Neural cell (in vitro differentiated cells): ENCODE measurements at regions not wholly inside any gene's neighbourhood (a gene's known extent, or its start where the extent isn't known, plus 50 kb on each side); places are given as distances from the start of the nearest gene placed in this dataset.

Source experiments
- H2AFZ ChIP-seq: fragments of 200-600, 300-800 bp; sonication (generic), shearing (Covaris generic); 2 replicates; pipeline ENCODE4 v1.6.0; 2014; ENCODE audit warnings: low read depth, mild to moderate bottlenecking, antibody characterized with exemption, low read length, moderate library complexity
- H3F3A ChIP-seq: fragments of 200-600 bp; shearing (Covaris generic); 2 replicates; pipeline ENCODE4 v1.6.1; 2016; ENCODE audit warnings: mild to moderate bottlenecking, moderate library complexity, mixed read lengths, antibody characterized with exemption, low read length; ENCODE audit not compliant: insufficient read depth, poor library complexity, severe bottlenecking
- H3K27ac ChIP-seq: fragments of 200-600, 300-800 bp; sonication (generic), shearing (Covaris generic); 2 replicates; pipeline ENCODE4 v1.5.1; 2014; ENCODE audit warnings: mild to moderate bottlenecking, low read length, moderate library complexity
- H3K27me3 ChIP-seq: fragments of 300-800, 200-600 bp; sonication (generic), shearing (Covaris generic); 2 replicates; pipeline ENCODE4 v1.6.0; 2014; ENCODE audit warnings: mild to moderate bottlenecking, low read depth, low read length, moderate library complexity; ENCODE audit not compliant: insufficient read depth
- H3K36me3 ChIP-seq: fragments of 300-800, 200-600 bp; sonication (generic), shearing (Covaris generic); 2 replicates; pipeline ENCODE4 v1.5.1; 2014; ENCODE audit warnings: mild to moderate bottlenecking, antibody characterized with exemption, low read length, moderate library complexity; ENCODE audit not compliant: insufficient read depth
- H3K4me2 ChIP-seq: fragments of 300-800, 200-600 bp; sonication (generic), shearing (Covaris generic); 2 replicates; pipeline ENCODE4 v1.6.0; 2014; ENCODE audit warnings: mild to moderate bottlenecking, low read length
- H3K4me3 ChIP-seq: fragments of 300-800, 200-600 bp; sonication (generic), shearing (Covaris generic); 2 replicates; pipeline ENCODE4 v1.5.1; 2014; ENCODE audit warnings: mild to moderate bottlenecking, low read length, moderate library complexity
- H3K79me2 ChIP-seq: fragments of 200-600 bp; shearing (Covaris generic); replicated peaks from 2 replicates; pipeline ENCODE4 v1.6.0; 2014; ENCODE audit warnings: mild to moderate bottlenecking, low read length, moderate library complexity; ENCODE audit not compliant: insufficient read depth
- H3K9ac ChIP-seq: fragments of 300-800, 200-600 bp; sonication (generic), shearing (Covaris generic); 2 replicates; pipeline ENCODE4 v1.6.1; 2016; ENCODE audit warnings: mild to moderate bottlenecking, low read length, mixed read lengths
- H3K9me2 ChIP-seq: fragments of 200-600 bp; shearing (Covaris generic); 2 replicates; pipeline ENCODE4 v1.6.1; 2016; ENCODE audit warnings: mild to moderate bottlenecking, low read length, mixed read lengths; ENCODE audit not compliant: insufficient read depth
- H3K9me3 ChIP-seq: fragments of 200-600, 300-800 bp; sonication (generic), shearing (Covaris generic); 2 replicates; pipeline ENCODE4 v1.6.1; 2016; ENCODE audit warnings: mild to moderate bottlenecking, mixed run types, low read length, moderate library complexity, mixed read lengths
- H4K20me1 ChIP-seq: fragments of 200-600 bp; shearing (Covaris generic); 2 replicates; pipeline ENCODE4 v1.6.1; 2016; ENCODE audit warnings: mild to moderate bottlenecking, mixed run types; ENCODE audit not compliant: insufficient read depth
- EP300 ChIP-seq: fragments of 450-650 bp; conservative IDR thresholded peaks from 2 replicates; pipeline ENCODE4 v1.6.1; 2014; ENCODE audit warnings: antibody characterized with exemption, mild to moderate bottlenecking, moderate library complexity; ENCODE audit not compliant: poor library complexity, severe bottlenecking
- EZH2 ChIP-seq: fragments of 200-600, 300-800 bp; shearing (Covaris generic), sonication (generic); IDR thresholded peaks from 2 replicates; pipeline ENCODE4 v1.6.1; 2014; ENCODE audit warnings: antibody characterized with exemption, low read length, borderline replicate concordance, mild to moderate bottlenecking; ENCODE audit not compliant: insufficient read depth, poor library complexity, severe bottlenecking
- MXI1 ChIP-seq: fragments of 450-650 bp; conservative IDR thresholded peaks from 2 replicates; pipeline ENCODE4 v1.6.1; 2014; ENCODE audit warnings: antibody characterized with exemption, mild to moderate bottlenecking; ENCODE audit not compliant: poor library complexity, severe bottlenecking
- POLR2AphosphoS5 ChIP-seq: IDR thresholded peaks from 2 replicates; pipeline ENCODE4 v1.6.1; 2012
- RAD21 ChIP-seq: fragments of 450-650 bp; conservative IDR thresholded peaks from 2 replicates; pipeline ENCODE4 v1.6.1; 2014; ENCODE audit warnings: antibody characterized with exemption, mild to moderate bottlenecking, moderate library complexity
- REST ChIP-seq: IDR thresholded peaks from 2 replicates; pipeline ENCODE4 v1.6.1; 2012; ENCODE audit warnings: borderline replicate concordance
- SMC3 ChIP-seq: fragments of 450-650 bp; conservative IDR thresholded peaks from 2 replicates; pipeline ENCODE4 v1.6.1; 2014; ENCODE audit warnings: antibody characterized with exemption, mild to moderate bottlenecking, moderate library complexity; ENCODE audit not compliant: poor library complexity
- TAF1 ChIP-seq: IDR thresholded peaks from 2 replicates; pipeline ENCODE4 v1.6.1; 2012; ENCODE audit warnings: low read depth
- TF ChIP-seq, protein P1 (sequence below): fragments of 450-650 bp; IDR thresholded peaks from 2 replicates; pipeline ENCODE4 v1.5.1; 2014; ENCODE audit warnings: antibody characterized with exemption, mild to moderate bottlenecking, moderate library complexity; ENCODE audit not compliant: poor library complexity, severe bottlenecking

DNA sequence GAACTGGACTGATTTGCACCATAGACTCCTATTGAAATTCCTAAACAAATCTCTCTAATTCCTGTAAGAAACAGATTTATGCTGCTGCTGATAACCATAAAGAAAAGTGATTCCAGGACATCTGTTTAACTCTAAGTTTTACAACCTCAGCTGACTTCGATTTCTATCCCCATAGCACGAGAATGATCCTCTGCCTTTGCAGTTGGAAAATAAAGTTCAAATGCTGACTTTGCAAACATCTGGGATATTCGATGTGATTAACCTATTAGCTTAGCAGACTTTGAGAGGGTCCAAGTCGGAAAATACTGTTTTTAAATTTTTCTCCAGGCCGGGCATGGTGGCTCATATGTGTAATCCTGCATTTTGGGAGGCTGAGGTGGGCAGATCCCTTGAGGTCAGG, 247.3 kb downstream of the PSAT1 start:
- no peaks in the 10 kb centered on the region for H3F3A ChIP-seq
- TF ChIP-seq POLR2AphosphoS5 (no peak), EP300 (no peak), RAD21 (no peak), REST (no peak), MXI1 (no peak), TAF1 (no peak), SMC3 (no peak), EZH2 (no peak)
- TF ChIP-seq, protein P1, sequence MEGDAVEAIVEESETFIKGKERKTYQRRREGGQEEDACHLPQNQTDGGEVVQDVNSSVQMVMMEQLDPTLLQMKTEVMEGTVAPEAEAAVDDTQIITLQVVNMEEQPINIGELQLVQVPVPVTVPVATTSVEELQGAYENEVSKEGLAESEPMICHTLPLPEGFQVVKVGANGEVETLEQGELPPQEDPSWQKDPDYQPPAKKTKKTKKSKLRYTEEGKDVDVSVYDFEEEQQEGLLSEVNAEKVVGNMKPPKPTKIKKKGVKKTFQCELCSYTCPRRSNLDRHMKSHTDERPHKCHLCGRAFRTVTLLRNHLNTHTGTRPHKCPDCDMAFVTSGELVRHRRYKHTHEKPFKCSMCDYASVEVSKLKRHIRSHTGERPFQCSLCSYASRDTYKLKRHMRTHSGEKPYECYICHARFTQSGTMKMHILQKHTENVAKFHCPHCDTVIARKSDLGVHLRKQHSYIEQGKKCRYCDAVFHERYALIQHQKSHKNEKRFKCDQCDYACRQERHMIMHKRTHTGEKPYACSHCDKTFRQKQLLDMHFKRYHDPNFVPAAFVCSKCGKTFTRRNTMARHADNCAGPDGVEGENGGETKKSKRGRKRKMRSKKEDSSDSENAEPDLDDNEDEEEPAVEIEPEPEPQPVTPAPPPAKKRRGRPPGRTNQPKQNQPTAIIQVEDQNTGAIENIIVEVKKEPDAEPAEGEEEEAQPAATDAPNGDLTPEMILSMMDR: no peak
- H3K9me2 ChIP-seq: no peaks in the 10 kb centered on the region
- H2AFZ ChIP-seq: no peak overlapping the region
- H3K4me2 ChIP-seq: no peak overlapping the region
- no peak overlapping the region for H3K4me3 ChIP-seq
- no peak overlapping the region for H3K9ac ChIP-seq
- H4K20me1 ChIP-seq: no peaks in the 10 kb centered on the region
- H3K79me2 ChIP-seq: no peaks in the 10 kb centered on the region
- no peaks in the 10 kb centered on the region for H3K27me3 ChIP-seq
- no peaks in the 10 kb centered on the region for H3K36me3 ChIP-seq
- no peaks in the 10 kb centered on the region for H3K9me3 ChIP-seq
- no peak overlapping the region for H3K27ac ChIP-seq

DNA sequence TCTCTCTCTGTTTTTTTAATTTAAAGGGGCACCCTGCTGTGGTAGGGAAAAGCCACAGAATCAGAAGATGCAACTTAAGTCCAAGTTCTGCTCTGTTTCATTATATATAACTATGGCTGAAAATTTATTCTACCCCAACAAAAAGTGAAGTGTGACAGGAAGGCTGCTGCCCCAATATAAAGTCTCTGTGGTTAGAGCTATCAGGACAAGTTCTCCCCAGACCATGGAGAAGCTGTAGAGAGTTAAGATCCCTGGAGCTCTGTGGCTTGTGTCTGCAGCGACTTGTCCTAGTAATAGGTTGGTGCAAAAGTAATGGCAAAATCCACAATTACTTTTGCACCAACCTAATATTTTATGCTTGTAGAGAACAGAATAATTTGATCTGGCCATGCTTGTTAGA, 250.9 kb downstream of the PSAT1 start:
- Histone ChIP-seq H3K4me3 (no peak overlapping the region), H3K4me2 (no peak overlapping the region), H3K9me2 (no peaks in the 10 kb centered on the region), H3K79me2 (no peaks in the 10 kb centered on the region), H3K27me3 (no peaks in the 10 kb centered on the region), H3F3A (no peaks in the 10 kb centered on the region), H3K9ac (no peak overlapping the region), H3K36me3 (no peaks in the 10 kb centered on the region), H3K9me3 (no peaks in the 10 kb centered on the region), H3K27ac (no peak overlapping the region), H4K20me1 (no peaks in the 10 kb centered on the region), H2AFZ (no peak overlapping the region)
- TF ChIP-seq POLR2AphosphoS5 (no peak), MXI1 (no peak), EZH2 (no peak), REST (no peak), TAF1 (no peak), EP300 (no peak), RAD21 (no peak), SMC3 (no peak)
- TF ChIP-seq, protein P1: no peak
